ENCODE measurements at regions not wholly inside any gene's neighbourhood (a gene's known extent, or its start where the extent isn't known, plus 50 kb on each side); places are given as distances from the start of the nearest gene placed in this dataset.
"Not testable (repeated sequence)": the region's sequence is repeated elsewhere in the genome, so short reads cannot be mapped to it uniquely, and the experiment has no call there.

DNA sequence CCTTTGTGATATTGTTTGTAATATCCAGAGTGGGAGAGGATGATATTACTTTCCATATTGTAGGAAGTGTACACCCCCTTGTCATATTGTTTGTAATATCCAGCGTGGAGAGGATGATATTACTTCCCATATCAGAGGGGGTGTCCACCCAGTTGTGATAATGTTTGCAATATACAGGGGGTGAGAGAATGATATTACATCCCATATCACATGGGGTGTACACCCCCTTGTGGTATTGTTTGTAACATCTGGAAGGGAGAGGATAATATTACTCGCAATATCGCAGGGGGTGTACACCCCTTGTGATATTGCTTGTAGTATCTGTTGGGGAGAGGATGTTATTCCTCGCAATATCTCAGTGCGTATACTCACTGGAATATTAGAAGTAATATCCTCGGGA, 61.5 kb downstream of the PRSS23 start:
- no peak for DNase-seq (ENCODE audit: extremely low read depth in 1 of 11, low read depth in 9 of 11, low spot score in 4 of 11)

DNA sequence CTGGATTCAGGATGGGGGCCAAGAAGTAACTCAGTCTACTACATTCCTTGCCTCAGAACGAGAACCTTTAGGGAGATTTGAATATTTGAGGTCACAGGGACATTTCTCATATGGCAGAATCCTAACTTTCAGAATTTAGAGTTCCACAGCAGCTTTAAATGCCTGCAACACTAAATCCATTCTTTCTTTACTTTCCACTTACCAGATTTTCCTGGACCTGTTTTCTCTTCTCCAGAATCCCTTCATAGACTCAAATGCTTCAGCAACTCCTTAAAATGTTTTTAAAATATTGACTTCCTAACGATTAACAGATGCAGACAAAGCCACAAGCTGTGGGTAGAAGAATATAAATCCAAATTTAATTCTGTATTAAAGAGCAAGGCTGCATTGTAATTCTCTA, 63.1 kb downstream of the PRSS23 start:
- no peak for DNase-seq (ENCODE audit: extremely low read depth in 1 of 11, low read depth in 9 of 11, low spot score in 4 of 11)

DNA sequence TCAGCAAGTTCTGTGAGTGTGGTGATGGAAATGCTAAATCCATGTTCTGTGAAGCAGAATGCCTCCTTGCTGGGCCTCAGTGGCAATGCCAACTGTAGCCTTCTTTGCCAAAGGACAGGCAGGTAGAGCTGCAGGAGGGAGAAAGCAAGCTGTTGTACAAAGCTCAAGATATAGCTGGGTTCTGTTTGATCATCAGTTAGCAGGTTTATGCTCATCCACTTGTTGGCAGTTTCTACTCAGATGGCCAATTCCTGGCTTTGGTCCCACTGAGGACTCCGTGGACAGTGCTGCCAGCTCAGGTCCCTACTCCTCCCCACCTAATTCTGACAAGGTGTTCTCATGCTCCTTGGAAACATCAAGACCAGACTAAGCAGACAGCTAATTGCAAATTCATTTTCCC, 65.1 kb downstream of the PRSS23 start:
- DNase-seq (ENCODE audit: extremely low read depth in 1 of 11, low read depth in 9 of 11, low spot score in 4 of 11): no peak

DNA sequence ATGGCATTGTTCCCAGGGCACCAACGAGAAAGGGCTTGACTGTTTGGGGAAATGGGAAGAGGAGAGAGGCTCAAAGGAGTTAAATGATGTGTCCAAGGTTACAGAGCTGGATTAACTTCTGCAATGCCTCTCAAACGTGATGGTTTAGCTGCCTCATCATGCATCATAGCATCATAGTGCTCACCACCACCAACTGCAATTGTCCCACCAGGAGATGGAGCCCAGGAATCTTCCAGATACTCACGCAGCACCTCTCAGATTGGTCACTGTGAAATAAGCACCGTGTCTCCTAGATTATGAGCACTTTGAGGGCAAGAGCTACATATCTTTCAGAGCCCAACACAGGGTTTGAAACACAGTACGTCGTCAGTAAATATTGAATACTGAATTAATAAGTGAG, 69.2 kb downstream of the PRSS23 start:
- DNase-seq (ENCODE audit: extremely low read depth in 1 of 11, low read depth in 9 of 11, low spot score in 4 of 11): no peak

DNA sequence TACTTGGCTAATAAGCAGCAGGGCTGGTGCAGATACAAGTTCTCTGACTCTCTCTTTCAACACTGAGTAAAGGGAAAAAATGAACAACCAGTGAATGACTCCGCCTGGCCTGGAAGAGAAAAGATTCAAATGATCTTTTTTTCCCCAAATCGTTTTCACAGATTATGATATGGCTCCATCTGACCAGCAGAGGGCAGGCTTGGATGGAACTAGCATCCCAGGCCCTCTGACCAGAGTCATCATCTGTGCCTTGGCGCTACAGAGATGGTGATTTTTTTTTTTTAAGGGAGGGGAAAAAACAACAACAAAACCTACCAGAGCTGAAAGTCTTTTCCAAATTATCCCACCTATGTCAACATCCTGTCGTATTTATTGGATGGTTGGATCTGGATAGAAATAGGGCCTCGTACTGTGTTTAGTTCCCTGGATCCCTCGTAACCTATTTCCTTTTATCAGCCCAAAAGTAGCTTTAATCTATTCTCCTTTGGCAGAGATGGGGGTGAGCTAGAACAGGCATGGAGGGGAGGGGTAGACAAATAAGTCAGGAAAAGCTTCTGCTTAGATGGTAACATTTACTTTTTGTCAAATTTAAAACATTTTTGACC, 69.7 kb downstream of the PRSS23 start:
- DNase-seq (ENCODE audit: extremely low read depth in 1 of 11, low read depth in 9 of 11, low spot score in 4 of 11): peak; percentile 29 to 66 (median 45)

DNA sequence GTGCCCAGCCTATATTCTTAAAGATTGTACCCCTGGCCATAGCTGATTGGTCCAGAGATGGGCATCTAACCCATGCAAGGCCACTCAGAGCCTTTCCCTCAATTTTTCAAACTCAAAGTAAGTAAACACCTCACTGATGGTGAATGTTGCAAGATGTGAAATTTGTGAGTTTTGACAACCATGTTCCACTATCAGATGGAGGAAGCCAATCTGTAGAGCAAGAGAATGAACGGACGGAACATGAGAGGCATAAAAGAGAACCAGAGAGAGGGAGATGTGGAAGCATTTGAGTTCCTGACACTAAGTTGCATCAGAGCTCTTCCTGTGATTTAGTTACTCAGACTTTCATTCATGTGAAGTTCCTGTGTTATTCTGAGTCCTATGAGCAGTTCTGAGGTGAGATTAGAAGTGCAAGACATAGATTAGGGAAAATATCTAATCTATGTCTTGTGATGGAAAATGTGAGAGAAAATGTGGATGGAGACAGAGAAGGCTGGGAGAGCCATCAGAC, 73.3 kb downstream of the PRSS23 start:
- no peak for DNase-seq (ENCODE audit: extremely low read depth in 1 of 11, low read depth in 9 of 11, low spot score in 4 of 11)

DNA sequence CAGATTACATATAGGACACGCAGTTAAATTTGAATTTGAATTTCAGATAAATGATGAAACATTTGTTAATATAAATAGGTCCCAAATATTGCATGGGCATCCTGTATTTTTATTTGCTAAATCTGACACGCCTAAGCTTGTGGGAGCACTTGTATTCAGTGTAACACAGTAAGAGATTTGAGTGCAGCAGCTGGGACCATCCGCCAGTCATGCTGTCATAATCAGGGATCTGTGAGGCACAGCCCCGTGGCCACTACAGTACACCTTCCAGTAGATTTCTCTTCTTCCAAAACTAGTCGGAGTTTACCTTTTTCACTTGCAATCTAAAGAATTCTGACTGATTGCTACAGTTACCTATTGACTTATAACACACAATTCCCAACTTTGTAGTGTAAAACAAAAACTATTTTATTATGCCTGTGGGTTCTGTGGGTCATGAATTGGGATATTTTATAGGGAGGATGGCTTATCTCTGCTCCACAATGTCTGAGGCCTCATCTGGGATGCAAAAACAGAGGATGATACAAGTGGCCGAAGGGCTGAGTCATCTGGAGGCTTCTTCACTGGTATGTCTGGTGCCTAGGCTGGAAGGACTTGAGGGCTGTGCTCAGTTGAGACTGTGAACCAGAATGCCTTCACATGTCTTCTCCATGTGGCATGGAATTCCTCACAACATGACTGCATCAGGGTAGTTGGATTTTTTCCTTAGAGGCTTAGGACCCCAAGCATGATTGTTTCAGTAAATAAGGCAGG, 74.1 kb downstream of the PRSS23 start:
- DNase-seq (ENCODE audit: extremely low read depth in 1 of 11, low read depth in 9 of 11, low spot score in 4 of 11): no peak

DNA sequence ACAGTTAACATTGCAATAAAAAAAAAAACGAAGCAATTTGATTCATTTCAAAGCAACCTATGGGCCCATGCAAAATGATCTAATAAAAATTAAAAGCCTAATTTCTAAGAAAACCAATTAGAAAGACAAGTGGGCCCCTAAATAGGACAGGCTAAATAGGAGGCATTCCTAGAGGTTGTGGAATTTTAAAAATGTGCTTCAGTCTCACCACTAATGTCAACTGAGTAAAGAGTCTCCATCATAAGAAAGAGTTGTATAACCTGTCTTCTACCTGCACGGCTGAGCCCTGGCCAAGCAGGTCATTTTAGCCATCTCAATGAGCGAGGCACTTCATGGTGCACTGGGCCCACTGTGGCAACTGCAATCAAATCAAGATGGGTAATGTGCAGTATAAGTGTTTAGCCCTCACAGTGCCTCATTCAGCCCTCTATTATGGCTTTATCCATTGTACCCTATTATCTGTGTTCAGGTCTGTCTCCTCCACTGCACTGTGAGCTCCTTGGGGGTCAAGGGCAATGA, 76.4 kb downstream of the PRSS23 start:
- no peak for DNase-seq (ENCODE audit: extremely low read depth in 1 of 11, low read depth in 9 of 11, low spot score in 4 of 11)

DNA sequence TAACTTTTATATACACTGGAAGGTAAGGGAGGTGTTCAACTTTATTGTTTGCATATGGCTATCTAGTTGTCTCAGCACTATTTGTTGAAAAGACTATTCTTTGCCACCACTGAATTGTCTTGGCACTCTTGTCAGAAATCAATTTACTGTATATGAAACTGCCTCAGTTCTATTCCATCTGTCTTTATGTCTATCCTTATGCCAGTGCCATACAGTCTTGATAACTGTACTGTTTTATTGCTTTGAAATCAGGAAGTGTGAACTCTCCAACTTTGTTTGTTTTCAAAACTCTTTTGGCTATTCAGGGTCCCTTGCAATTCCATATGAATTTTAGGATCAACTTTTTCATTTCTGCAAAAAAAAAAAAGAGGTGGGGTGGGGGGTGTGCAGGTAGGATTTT, 77.2 kb downstream of the PRSS23 start:
- no peak for DNase-seq (ENCODE audit: extremely low read depth in 1 of 11, low read depth in 9 of 11, low spot score in 4 of 11)

DNA sequence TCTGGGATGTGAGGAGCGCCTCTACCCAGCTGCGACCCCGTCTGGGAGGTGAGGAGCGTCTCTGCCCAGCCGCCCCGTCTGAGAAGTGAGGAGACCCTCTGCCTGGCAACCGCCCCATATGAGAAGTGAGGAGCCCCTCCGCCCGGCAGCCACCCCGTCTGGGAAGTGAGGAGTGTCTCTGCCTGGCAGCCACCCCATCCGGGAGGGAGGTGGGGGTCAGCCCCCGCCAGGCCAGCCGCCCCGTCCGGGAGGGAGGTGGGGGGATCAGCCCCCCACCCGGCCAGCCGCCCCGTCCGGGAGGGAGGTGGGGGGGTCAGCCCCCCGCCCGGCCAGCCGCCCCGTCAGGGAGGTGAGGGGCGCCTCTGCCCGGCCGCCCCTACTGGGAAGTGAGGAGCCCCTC, 76.0 kb downstream of the FZD4 start:
- DNase-seq (ENCODE audit: extremely low read depth in 1 of 11, low read depth in 9 of 11, low spot score in 4 of 11): not testable (repeated sequence)

DNA sequence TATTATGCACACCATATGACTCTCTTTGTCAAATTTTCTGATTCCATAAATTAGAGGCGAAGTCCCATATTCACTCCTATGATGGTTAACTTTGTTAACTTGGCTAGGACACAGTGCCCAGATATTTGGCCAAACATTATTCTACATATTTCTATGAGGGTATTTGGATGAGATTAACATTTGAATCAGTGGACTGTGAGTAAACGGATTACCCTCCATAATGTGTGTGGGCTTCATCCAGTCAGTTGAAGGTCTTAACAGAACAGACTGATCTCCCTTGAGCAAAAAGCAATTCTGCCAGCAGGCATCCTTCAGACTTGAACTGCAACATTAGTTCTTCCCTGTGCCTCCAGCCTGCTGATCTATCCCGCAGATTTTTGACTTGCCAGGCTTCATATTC, 69.9 kb downstream of the FZD4 start:
- DNase-seq (ENCODE audit: extremely low read depth in 1 of 11, low read depth in 9 of 11, low spot score in 4 of 11): no peak

DNA sequence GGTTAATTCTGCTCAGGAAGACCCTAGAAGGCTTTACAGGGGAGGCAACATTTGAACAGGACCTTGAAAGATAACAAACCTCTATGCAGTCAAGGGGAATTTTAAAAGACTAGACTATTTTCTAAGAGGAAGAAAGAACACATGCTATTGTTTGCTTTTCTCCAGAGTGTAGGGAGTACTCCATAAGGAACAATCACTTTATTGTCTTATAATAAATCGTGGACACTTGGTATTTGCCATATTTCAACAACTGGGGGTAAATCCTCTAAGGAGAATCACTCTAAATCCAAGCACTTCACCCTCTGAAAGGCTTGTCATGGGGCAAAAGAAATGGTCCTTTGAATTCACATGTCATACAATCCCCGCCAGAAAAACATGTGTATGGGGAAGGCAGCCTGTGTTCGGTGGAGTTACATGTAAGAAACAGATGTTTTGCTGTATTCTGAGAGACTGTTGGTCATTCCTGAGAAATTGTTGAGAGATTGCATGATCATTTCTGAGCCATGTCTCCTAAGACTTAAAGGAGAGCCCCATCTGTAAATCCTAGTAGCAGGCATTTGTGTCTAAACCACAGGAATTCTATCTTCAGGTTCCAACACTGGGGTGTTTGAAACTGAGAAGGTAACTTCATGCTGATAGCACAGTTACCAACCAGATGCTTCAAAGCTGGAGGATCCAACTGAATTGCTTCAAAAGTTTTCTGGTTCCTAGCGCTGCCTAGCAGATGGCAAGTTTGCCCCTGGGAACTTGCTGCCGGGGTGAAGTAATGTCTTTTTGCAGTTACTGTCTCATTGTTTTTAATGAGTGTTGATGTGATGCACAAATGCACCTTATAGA, 66.8 kb downstream of the FZD4 start:
- no peak for DNase-seq (ENCODE audit: extremely low read depth in 1 of 11, low read depth in 9 of 11, low spot score in 4 of 11)

DNA sequence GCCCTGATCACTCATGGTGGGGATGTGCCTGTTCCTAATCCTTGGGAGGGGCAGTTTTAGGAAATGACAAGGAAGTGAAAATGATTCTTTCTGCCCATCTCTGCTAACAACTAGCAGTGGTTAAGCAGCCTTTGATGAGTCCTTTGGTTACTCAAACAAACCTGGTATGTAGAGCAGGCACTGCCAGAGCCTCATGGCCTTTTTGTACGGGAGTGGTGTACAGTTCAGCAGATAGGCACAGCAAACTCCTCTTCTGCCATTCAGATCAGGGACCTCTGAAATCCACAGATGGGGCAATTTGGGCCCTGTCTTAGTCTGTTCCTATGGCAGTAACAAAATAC, 66.2 kb downstream of the FZD4 start:
- no peak for DNase-seq (ENCODE audit: extremely low read depth in 1 of 11, low read depth in 9 of 11, low spot score in 4 of 11)

DNA sequence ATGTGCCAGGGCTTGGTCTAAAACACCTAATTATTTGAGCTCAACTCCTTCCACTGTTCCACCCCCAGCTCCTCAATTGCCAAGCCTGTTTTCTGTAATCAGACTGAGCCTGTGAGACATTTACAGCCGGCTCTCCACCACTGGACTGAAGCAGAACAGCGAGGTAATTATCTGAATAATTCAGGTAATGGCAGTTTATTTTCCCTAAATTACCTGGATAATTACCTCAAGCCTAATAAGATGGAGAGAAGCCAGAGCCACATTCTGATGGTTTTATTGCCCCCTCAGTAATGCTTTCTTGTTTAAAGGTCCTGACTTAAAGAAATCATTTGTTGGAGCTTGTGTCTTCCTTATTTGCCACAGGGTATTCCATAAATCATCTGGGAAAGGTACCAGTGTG, 64.2 kb downstream of the FZD4 start:
- no peak for DNase-seq (ENCODE audit: extremely low read depth in 1 of 11, low read depth in 9 of 11, low spot score in 4 of 11)

DNA sequence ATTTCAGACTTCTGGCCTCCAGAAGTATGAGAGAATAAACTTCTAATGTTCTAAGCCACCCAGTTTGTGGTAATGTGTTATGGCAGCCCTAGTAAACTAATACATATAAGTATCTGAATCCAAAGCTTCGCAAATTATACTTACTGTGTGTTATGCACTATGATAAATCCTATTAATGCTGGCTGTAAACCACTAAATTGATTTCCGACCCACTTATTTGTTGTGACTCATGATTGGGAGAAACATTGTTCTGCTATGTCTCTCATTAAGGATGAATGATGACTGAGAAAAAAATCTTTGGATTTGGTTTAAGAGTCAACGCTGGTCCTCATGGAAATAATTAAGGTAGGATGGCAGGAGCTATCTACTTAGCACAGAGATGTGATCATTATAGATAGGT, 62.0 kb downstream of the FZD4 start:
- DNase-seq (ENCODE audit: extremely low read depth in 1 of 11, low read depth in 9 of 11, low spot score in 4 of 11): no peak
